GM23338 (cell line): ENCODE measurements at regions not wholly inside any gene's neighbourhood (a gene's known extent, or its start where the extent isn't known, plus 50 kb on each side); places are given as distances from the start of the nearest gene placed in this dataset.
A peak's percentile ranks its signal among the peaks of the same experiment; 100 is the strongest.

Experiments
- ATAC-seq: fragments of 200-7000 bp; cut with Tn5 transposase; 3 replicates; pipeline ENCODE4 v1.9.1; 2020
- DNase-seq: peaks from one replicate; pipeline ENCODE4 v3.0.0-alpha.2; 2015; ENCODE audit warnings: low spot score
- H2AFZ ChIP-seq: fragments of 200-600 bp; sonication (generic); 2 replicates; pipeline ENCODE4 v1.8.0; 2016; ENCODE audit warnings: antibody characterized with exemption, mild to moderate bottlenecking, moderate library complexity
- H3F3A ChIP-seq: fragments of 200-600 bp; sonication (generic); replicated peaks from 2 replicates; pipeline ENCODE4 v1.8.0; 2017; ENCODE audit warnings: antibody characterized with exemption, mixed run types, low read depth
- H3K27ac ChIP-seq: fragments of 200-600 bp; sonication (generic); 2 replicates; pipeline ENCODE4 v1.6.1; 2016; ENCODE audit warnings: low read depth
- H3K27me3 ChIP-seq: fragments of 200-600 bp; sonication (generic); 2 replicates; pipeline ENCODE4 v1.8.0; 2016; ENCODE audit warnings: mild to moderate bottlenecking, mixed run types, moderate library complexity; ENCODE audit not compliant: insufficient read depth
- H3K36me3 ChIP-seq: fragments of 200-600 bp; sonication (generic); 2 replicates; pipeline ENCODE4 v1.8.0; 2016; ENCODE audit warnings: mild to moderate bottlenecking; ENCODE audit not compliant: insufficient read depth
- H3K4me1 ChIP-seq: fragments of 200-600 bp; sonication (generic); 2 replicates; pipeline ENCODE4 v1.8.0; 2016; ENCODE audit warnings: mild to moderate bottlenecking, moderate library complexity; ENCODE audit not compliant: insufficient read depth
- H3K4me2 ChIP-seq: fragments of 200-600 bp; sonication (generic); 2 replicates; pipeline ENCODE4 v1.7.1; 2017; ENCODE audit warnings: mixed run types
- H3K4me3 ChIP-seq: fragments of 200-600 bp; sonication (generic); 2 replicates; pipeline ENCODE4 v1.6.1; 2016; ENCODE audit warnings: mixed run types
- H3K79me2 ChIP-seq: fragments of 200-600 bp; sonication (generic); replicated peaks from 2 replicates; pipeline ENCODE4 v1.8.0; 2017; ENCODE audit warnings: mild to moderate bottlenecking; ENCODE audit not compliant: insufficient read depth
- H3K9me2 ChIP-seq: fragments of 200-600 bp; sonication (generic); 2 replicates; pipeline ENCODE4 v1.8.0; 2017; ENCODE audit not compliant: insufficient read depth
- H4K20me1 ChIP-seq: fragments of 200-600 bp; sonication (generic); replicated peaks from 2 replicates; pipeline ENCODE4 v1.8.0; 2017; ENCODE audit warnings: mild to moderate bottlenecking; ENCODE audit not compliant: insufficient read depth
- H3K27ac Mint-ChIP-seq: 2 replicates; pipeline ENCODE4 v1.8.0; 2020; ENCODE audit warnings: inconsistent platforms, mild to moderate bottlenecking, moderate library complexity, mixed read lengths
- H3K27me3 Mint-ChIP-seq: 3 replicates; pipeline ENCODE4 v1.8.0; 2022; ENCODE audit warnings: low read depth, mild to moderate bottlenecking, moderate library complexity, mixed read lengths, inconsistent platforms; ENCODE audit not compliant: insufficient read depth, poor library complexity
- H3K36me3 Mint-ChIP-seq: 3 replicates; pipeline ENCODE4 v1.8.0; 2021; ENCODE audit warnings: low read depth, mild to moderate bottlenecking, inconsistent platforms, moderate library complexity, mixed read lengths
- H3K4me1 Mint-ChIP-seq: 3 replicates; pipeline ENCODE4 v1.8.0; 2020; ENCODE audit warnings: mild to moderate bottlenecking, inconsistent platforms, mixed read lengths
- H3K4me3 Mint-ChIP-seq: 3 replicates; pipeline ENCODE4 v1.8.0; 2021; ENCODE audit warnings: moderate library complexity, mild to moderate bottlenecking, inconsistent platforms, mixed read lengths
- H3K9me3 Mint-ChIP-seq: 3 replicates; pipeline ENCODE4 v1.8.0; 2020; ENCODE audit warnings: moderate library complexity, mild to moderate bottlenecking, inconsistent platforms, mixed read lengths
- CREB1 ChIP-seq: fragments of 250-450 bp; sonication (Bioruptor Pico); IDR thresholded peaks from 2 replicates; pipeline ENCODE4 v1.5.0; 2020; ENCODE audit warnings: low read depth, mild to moderate bottlenecking, moderate library complexity
- EZH2 ChIP-seq: fragments of 200-600 bp; sonication (generic); IDR thresholded peaks from one replicate; pipeline ENCODE4 v1.8.0; 2017; ENCODE audit warnings: antibody characterized with exemption, mild to moderate bottlenecking, low read depth; ENCODE audit not compliant: unreplicated experiment
- EZH2phosphoT487 ChIP-seq: fragments of 200-600 bp; sonication (generic); IDR thresholded peaks from one replicate; pipeline ENCODE4 v1.8.1; 2018; ENCODE audit warnings: antibody characterized with exemption; ENCODE audit not compliant: unreplicated experiment
- JUNB ChIP-seq: IDR thresholded peaks from one replicate; pipeline ENCODE4 v1.6.1; 2016; ENCODE audit warnings: antibody characterized with exemption; ENCODE audit not compliant: unreplicated experiment
- NANOG ChIP-seq: IDR thresholded peaks from 2 replicates; pipeline ENCODE4 v1.6.1; 2016; ENCODE audit warnings: antibody characterized with exemption, borderline replicate concordance
- POLR2AphosphoS5 ChIP-seq: IDR thresholded peaks from 2 replicates; pipeline ENCODE4 v1.6.1; 2016; ENCODE audit warnings: antibody characterized with exemption, low read depth
- STAT1 ChIP-seq: IDR thresholded peaks from one replicate; pipeline ENCODE4 v1.6.1; 2016; ENCODE audit warnings: antibody characterized with exemption; ENCODE audit not compliant: unreplicated experiment
- ZNF114 ChIP-seq: fragments of 250-450 bp; sonication (Bioruptor Pico); IDR thresholded peaks from 2 replicates; pipeline ENCODE4 v1.5.0; 2020; ENCODE audit warnings: mild to moderate bottlenecking, moderate library complexity
- ZNF331 ChIP-seq: fragments of 250-450 bp; sonication (Bioruptor Pico); IDR thresholded peaks from 2 replicates; pipeline ENCODE4 v1.5.0; 2020; ENCODE audit warnings: low read depth, mild to moderate bottlenecking, moderate library complexity
- TF ChIP-seq, protein P1 (sequence below), 2 experiments: fragments of 200-600 bp in 1 of 2; sonication (generic) in 1 of 2; conservative IDR thresholded peaks; 2 replicates each; pipeline versions ENCODE4 v1.5.1 to v1.6.1; 2016 to 2017; ENCODE audit warnings: antibody characterized with exemption in 2 of 2, low read depth in 2 of 2, mild to moderate bottlenecking in 2 of 2, moderate library complexity in 1 of 2
- TF ChIP-seq, protein P2 (sequence below): IDR thresholded peaks from 2 replicates; pipeline ENCODE4 v1.6.1; 2016; ENCODE audit warnings: antibody characterized with exemption
- TF ChIP-seq, protein P3 (sequence below): IDR thresholded peaks from one replicate; pipeline ENCODE4 v1.6.1; 2018; ENCODE audit warnings: antibody characterized with exemption; ENCODE audit not compliant: unreplicated experiment
- TF ChIP-seq, protein P4 (sequence below): fragments of 250-450 bp; sonication (Bioruptor Pico); IDR thresholded peaks from 2 replicates; pipeline ENCODE4 v1.5.0; 2020; ENCODE audit warnings: mild to moderate bottlenecking, moderate library complexity

DNA sequence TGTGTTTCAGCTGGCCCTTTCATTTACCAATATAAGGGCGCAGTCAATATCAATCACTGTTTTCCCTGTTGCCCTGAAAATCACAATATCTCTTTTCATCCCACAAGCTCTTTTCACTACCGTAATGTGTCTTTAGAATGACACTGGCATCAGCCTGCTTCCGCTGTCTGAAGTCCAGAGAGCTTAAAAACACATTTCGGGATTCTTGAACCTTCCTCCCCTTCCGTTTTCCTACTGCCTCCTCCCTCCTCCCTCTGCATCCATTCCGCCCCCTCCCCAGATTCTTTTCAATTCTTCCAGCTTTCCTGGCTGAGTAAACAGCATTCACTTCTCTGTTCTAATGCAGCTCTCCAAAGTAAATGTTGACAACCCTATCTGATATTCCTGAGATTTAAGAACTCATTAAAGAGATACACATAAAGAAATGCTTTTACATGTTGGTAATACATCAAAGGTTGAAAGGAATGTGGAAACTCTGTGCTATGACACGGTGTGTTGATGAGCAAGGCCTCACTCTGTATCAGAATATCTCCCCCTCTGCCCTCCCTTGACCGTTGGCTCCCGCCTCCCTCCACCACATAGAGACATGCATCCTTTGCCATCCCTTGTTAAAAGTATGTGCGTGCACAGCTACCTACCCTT is 83.5 kb upstream of the SPRY1 start:
- no peaks in the 10 kb centered on the region for H3K27me3 Mint-ChIP-seq
- no peak overlapping the region for H3K4me3 Mint-ChIP-seq
- DNase-seq (peak; percentile 11), ATAC-seq (peak; percentile 56)
- no peak overlapping the region for H3K4me2 ChIP-seq
- H3K27me3 ChIP-seq: no peaks in the 10 kb centered on the region
- no peaks in the 10 kb centered on the region for H3K9me2 ChIP-seq
- no peaks in the 10 kb centered on the region for H3K79me2 ChIP-seq
- no peak overlapping the region for H3K4me3 ChIP-seq
- no peaks in the 10 kb centered on the region for H4K20me1 ChIP-seq
- peaks cover 18% of the 10 kb centered on the region for H3K4me1 ChIP-seq
- peaks cover 8% of the 10 kb centered on the region; the same call in 2 of the 3 replicates for H3K9me3 Mint-ChIP-seq
- no peak overlapping the region; the same call in 1 of the 2 replicates for H3K27ac Mint-ChIP-seq
- no peak overlapping the region for H3K27ac ChIP-seq
- peaks cover 27% of the 10 kb centered on the region for H3K36me3 Mint-ChIP-seq
- H3K4me1 Mint-ChIP-seq: peaks cover 14% of the 10 kb centered on the region
- no peak overlapping the region for H2AFZ ChIP-seq
- no peaks in the 10 kb centered on the region for H3F3A ChIP-seq
- no peak for TF ChIP-seq CREB1 (CRISPR knock-in tag)
- TF ChIP-seq, protein P1, sequence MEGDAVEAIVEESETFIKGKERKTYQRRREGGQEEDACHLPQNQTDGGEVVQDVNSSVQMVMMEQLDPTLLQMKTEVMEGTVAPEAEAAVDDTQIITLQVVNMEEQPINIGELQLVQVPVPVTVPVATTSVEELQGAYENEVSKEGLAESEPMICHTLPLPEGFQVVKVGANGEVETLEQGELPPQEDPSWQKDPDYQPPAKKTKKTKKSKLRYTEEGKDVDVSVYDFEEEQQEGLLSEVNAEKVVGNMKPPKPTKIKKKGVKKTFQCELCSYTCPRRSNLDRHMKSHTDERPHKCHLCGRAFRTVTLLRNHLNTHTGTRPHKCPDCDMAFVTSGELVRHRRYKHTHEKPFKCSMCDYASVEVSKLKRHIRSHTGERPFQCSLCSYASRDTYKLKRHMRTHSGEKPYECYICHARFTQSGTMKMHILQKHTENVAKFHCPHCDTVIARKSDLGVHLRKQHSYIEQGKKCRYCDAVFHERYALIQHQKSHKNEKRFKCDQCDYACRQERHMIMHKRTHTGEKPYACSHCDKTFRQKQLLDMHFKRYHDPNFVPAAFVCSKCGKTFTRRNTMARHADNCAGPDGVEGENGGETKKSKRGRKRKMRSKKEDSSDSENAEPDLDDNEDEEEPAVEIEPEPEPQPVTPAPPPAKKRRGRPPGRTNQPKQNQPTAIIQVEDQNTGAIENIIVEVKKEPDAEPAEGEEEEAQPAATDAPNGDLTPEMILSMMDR (conservative IDR thresholded peaks at IDR 0.05; ENCODE audit: low read depth in 2 of 2): no peak
- TF ChIP-seq, protein P2, sequence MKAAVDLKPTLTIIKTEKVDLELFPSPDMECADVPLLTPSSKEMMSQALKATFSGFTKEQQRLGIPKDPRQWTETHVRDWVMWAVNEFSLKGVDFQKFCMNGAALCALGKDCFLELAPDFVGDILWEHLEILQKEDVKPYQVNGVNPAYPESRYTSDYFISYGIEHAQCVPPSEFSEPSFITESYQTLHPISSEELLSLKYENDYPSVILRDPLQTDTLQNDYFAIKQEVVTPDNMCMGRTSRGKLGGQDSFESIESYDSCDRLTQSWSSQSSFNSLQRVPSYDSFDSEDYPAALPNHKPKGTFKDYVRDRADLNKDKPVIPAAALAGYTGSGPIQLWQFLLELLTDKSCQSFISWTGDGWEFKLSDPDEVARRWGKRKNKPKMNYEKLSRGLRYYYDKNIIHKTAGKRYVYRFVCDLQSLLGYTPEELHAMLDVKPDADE: no peak
- TF ChIP-seq EZH2phosphoT487: no peak
- no peak for TF ChIP-seq STAT1
- no peak for TF ChIP-seq JUNB
- TF ChIP-seq, protein P3, sequence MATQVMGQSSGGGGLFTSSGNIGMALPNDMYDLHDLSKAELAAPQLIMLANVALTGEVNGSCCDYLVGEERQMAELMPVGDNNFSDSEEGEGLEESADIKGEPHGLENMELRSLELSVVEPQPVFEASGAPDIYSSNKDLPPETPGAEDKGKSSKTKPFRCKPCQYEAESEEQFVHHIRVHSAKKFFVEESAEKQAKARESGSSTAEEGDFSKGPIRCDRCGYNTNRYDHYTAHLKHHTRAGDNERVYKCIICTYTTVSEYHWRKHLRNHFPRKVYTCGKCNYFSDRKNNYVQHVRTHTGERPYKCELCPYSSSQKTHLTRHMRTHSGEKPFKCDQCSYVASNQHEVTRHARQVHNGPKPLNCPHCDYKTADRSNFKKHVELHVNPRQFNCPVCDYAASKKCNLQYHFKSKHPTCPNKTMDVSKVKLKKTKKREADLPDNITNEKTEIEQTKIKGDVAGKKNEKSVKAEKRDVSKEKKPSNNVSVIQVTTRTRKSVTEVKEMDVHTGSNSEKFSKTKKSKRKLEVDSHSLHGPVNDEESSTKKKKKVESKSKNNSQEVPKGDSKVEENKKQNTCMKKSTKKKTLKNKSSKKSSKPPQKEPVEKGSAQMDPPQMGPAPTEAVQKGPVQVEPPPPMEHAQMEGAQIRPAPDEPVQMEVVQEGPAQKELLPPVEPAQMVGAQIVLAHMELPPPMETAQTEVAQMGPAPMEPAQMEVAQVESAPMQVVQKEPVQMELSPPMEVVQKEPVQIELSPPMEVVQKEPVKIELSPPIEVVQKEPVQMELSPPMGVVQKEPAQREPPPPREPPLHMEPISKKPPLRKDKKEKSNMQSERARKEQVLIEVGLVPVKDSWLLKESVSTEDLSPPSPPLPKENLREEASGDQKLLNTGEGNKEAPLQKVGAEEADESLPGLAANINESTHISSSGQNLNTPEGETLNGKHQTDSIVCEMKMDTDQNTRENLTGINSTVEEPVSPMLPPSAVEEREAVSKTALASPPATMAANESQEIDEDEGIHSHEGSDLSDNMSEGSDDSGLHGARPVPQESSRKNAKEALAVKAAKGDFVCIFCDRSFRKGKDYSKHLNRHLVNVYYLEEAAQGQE: no peak
- no peak for TF ChIP-seq ZNF114 (CRISPR knock-in tag)
- TF ChIP-seq EZH2: no peak
- TF ChIP-seq ZNF331 (CRISPR knock-in tag): no peak
- TF ChIP-seq NANOG: no peak
- TF ChIP-seq, protein P4, sequence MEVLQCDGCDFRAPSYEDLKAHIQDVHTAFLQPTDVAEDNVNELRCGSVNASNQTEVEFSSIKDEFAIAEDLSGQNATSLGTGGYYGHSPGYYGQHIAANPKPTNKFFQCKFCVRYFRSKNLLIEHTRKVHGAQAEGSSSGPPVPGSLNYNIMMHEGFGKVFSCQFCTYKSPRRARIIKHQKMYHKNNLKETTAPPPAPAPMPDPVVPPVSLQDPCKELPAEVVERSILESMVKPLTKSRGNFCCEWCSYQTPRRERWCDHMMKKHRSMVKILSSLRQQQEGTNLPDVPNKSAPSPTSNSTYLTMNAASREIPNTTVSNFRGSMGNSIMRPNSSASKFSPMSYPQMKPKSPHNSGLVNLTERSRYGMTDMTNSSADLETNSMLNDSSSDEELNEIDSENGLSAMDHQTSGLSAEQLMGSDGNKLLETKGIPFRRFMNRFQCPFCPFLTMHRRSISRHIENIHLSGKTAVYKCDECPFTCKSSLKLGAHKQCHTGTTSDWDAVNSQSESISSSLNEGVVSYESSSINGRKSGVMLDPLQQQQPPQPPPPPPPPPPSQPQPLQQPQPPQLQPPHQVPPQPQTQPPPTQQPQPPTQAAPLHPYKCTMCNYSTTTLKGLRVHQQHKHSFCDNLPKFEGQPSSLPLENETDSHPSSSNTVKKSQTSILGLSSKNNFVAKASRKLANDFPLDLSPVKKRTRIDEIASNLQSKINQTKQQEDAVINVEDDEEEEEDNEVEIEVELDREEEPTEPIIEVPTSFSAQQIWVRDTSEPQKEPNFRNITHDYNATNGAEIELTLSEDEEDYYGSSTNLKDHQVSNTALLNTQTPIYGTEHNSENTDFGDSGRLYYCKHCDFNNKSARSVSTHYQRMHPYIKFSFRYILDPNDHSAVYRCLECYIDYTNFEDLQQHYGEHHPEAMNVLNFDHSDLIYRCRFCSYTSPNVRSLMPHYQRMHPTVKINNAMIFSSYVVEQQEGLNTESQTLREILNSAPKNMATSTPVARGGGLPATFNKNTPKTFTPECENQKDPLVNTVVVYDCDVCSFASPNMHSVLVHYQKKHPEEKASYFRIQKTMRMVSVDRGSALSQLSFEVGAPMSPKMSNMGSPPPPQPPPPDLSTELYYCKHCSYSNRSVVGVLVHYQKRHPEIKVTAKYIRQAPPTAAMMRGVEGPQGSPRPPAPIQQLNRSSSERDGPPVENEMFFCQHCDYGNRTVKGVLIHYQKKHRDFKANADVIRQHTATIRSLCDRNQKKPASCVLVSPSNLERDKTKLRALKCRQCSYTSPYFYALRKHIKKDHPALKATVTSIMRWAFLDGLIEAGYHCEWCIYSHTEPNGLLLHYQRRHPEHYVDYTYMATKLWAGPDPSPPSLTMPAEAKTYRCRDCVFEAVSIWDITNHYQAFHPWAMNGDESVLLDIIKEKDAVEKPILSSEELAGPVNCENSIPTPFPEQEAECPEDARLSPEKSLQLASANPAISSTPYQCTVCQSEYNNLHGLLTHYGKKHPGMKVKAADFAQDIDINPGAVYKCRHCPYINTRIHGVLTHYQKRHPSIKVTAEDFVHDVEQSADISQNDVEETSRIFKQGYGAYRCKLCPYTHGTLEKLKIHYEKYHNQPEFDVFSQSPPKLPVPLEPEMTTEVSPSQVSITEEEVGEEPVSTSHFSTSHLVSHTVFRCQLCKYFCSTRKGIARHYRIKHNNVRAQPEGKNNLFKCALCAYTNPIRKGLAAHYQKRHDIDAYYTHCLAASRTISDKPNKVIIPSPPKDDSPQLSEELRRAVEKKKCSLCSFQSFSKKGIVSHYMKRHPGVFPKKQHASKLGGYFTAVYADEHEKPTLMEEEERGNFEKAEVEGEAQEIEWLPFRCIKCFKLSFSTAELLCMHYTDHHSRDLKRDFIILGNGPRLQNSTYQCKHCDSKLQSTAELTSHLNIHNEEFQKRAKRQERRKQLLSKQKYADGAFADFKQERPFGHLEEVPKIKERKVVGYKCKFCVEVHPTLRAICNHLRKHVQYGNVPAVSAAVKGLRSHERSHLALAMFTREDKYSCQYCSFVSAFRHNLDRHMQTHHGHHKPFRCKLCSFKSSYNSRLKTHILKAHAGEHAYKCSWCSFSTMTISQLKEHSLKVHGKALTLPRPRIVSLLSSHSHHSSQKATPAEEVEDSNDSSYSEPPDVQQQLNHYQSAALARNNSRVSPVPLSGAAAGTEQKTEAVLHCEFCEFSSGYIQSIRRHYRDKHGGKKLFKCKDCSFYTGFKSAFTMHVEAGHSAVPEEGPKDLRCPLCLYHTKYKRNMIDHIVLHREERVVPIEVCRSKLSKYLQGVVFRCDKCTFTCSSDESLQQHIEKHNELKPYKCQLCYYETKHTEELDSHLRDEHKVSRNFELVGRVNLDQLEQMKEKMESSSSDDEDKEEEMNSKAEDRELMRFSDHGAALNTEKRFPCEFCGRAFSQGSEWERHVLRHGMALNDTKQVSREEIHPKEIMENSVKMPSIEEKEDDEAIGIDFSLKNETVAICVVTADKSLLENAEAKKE: no peak
- no peak for TF ChIP-seq POLR2AphosphoS5
- 0 out of 2 replicates have a peak, but pooled peaks cover 3% of the 10 kb centered on the region for H3K36me3 ChIP-seq
